DMS114 treated with DMSO at 0.1 percent for 48 hours (cell line): ENCODE measurements at regions not wholly inside any gene's neighbourhood (a gene's known extent, or its start where the extent isn't known, plus 50 kb on each side); places are given as distances from the start of the nearest gene placed in this dataset.
"Not testable (repeated sequence)": the region's sequence is repeated elsewhere in the genome, so short reads cannot be mapped to it uniquely, and the experiment has no call there.

ENCODE experiments used
- DNase-seq: peaks from one replicate; lab custom pipeline; 2025; ENCODE audit not compliant: unreplicated experiment; lab: John Stamatoyannopoulos, UW

DNA sequence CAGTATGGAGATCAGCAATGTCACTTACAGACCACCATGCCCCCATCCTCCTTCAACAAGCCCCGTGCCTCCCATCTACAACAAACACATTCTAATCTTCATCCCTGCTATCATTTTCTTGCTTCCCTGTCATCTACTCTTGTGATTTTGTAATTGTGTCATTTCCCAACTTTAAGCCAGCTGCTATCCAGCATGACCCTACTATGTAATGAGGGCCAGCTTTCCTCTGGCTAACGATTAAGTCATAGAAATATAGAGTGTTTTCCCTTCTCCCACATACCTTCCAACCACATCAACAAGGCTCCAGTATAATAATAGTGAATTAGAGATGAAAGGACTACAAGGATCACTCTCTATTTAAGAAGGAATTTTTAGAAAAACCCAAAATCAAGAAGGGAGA, 607.0 kb downstream of the TENT5A start:
- no peak for DNase-seq

DNA sequence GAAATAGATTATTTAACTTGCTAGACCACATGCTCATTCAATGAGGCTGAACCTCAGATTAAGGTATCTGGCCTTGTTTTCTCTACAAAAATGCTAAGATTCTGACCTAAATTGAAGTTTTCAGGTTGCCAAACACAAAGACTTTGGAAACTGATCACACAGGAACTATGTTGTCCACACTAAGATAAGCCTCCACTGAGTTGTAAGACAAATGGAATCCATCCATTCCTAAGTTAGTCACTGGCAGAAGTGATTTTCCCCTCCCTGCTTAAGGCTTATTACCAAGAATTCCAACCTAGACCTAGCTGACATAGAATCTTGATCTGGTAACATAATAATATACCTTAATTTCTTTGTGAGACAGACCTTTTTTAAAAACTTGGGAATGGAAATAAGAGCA, 608.1 kb downstream of the TENT5A start:
- DNase-seq: no peak

DNA sequence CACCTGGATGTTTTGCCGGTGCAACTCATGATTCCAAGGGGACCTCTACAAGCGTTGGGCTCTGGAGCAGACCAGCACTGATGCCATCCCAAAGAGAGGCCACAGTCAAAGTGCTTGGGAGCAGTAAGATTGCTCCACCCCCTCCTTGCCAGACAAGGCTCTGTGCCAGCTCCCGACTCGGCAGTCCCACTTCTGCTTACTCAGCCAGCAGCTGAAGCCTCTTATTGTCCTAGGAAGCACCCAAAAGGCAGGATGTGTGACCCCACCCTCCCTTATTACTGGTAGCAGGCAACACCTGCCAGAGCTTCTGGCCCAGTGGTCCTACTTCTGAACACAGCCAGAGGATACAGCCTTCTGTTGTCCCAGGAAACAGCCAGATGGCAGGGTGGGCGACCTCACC, 614.2 kb downstream of the TENT5A start:
- DNase-seq: no peak

DNA sequence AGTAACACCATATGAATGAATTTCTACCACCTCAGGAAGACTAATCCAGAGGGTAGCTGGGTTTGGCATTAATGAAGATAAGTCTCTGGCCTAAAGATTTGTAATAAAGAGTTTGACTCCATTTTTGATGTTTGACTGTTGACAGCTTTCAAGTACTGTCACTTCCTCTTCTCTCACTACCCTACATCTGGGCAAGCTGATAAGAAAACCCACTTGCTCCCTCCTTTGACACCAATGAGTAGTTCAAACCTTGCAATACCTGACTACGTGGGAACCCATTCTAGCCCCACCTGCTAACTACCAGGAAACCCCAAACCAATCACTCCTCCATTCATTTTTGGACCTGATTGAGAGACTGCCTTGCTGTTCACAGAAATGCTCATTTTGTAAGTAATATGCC, 621.5 kb downstream of the TENT5A start:
- no peak for DNase-seq

DNA sequence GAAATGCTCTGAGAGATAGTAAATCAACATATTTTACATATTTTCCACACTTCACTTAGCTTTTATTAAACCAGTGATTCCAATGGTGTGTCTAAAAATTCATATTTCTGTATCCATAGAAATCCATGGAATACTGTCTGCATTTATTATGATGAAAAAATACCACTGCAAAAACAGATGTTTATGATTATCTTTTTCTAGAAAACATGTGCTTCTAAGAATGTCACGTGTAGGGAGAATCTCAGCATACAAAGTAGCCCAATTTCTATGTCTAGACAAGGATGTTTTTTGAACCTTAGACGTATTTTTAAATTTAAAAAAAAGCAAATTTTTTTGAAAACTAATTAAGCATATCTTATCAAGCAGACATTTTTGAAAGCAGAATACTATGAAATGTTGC, 622.4 kb downstream of the TENT5A start:
- DNase-seq: no peak

DNA sequence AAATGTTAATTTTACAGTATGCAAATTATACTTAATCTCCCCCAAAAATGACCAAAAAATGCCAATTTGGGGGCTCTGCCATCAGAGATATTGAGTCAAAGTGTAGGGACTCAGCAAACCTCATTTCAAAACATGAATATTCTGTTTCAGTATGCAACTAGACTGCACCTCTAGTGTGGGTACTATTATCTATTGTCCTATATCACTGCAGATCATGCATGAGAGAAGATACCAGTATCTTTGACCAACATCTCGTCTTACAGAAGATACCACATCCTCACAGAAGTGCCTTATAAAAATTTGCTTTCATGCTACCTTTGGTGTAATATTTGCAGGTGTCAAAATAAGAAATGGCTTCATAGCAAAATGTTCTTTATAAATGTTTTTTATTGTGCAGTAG, 623.8 kb downstream of the TENT5A start:
- DNase-seq: no peak

DNA sequence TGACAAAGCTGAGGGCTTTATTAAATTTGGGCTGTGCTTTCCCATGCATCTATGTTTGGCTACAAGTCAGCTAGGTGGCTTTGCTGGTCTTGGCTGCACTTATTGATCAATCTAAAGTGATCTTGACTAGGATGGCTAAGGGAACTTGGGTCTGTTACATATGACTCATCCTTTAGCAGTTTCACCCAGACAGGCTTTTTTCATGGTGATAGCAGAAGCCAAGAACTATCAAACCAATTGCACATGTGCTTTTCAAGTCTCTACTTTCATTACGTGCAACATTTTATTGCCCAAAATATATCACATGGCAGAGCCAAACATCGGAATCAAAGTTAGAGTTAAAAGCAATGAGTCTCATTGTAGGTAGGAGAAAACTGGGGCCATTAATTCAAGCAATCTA, 626.3 kb downstream of the TENT5A start:
- no peak for DNase-seq

DNA sequence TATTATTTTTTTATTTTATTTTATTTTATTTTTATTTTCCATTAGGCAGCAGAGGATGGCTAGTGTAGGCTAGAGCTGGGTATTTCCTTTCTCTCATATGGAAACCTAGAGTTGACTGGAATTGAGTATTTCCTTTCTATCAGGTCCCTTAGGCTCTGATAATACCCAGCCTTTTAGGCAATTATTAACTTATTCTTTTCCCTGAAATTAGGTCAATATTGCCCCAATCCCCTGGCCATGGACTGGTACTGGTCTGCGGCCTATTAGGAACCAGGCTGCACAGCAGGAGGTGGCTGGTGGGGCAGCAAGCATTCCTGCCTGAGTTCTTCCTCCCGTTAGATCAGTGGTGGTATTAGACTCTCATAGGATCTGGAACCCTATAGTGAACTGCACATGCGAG, 632.2 kb downstream of the TENT5A start:
- no peak for DNase-seq

DNA sequence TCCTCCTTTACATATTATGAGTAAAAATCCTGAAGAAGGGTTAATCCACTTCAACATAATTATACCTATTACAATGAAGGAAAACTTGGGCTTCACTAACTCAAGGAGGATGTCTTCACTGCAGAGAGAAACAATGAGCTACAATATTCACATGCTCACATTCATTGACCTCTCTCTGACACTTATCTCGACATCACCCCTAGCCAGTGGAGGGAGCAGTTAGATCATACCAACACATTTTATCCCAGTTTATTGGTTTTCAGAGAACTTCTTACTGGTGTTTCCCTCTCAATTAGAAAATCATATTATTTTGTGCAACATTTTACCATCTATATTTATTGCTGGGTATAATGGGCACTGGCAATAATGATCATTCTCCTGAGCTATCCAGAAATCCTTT, 646.5 kb downstream of the TENT5A start:
- DNase-seq: no peak

DNA sequence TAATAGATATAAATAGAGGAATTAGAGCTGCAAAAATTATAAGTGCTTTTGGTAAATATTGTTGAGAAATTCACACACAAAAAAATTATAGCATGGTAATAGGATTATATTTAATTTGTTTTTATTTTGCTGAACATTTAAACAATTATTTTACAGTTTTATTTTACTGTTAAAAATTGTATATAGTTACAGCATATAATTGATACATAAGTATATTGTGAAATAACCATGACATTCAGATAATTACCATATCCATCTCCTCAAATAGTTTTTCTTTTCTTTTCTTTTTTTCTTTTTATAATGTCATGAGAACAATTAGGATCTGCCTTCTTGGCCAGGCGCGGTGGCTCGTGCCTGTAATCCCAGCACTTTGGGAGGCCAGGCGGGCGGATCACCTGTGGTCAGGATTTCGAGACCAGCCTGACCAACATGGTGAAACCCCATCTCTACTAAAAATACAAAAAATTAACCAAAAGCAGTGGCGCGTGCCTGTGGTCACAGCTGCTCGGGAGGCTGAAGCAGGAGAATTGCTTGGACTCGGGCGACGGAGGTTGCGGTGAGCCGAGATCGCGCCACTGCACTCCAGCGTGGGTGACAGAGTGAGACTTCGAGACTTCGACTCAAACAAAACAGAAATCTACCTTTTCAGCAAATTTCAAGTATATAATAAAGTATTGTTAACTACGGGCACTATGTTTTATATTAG, 654.2 kb downstream of the TENT5A start:
- DNase-seq: no peak

DNA sequence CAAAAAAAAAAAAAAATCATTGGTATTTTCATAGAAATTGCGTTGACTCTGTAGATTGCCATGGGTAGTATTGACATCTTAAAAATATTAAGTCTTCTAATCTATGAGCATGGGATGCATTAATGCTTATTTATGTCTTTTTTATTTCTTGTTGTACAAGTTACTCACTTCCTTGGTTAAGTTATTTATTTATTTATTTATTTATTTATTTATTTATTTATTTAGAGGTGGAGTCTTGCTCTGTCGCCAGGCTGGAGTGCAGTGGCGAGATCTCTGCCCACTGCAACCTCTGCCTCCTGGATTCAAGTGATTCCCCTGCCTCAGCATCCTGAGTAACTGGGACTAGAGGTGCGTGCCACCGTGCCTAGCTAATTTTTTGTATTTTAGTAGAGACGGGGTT, 656.0 kb downstream of the TENT5A start:
- not testable (repeated sequence) for DNase-seq

DNA sequence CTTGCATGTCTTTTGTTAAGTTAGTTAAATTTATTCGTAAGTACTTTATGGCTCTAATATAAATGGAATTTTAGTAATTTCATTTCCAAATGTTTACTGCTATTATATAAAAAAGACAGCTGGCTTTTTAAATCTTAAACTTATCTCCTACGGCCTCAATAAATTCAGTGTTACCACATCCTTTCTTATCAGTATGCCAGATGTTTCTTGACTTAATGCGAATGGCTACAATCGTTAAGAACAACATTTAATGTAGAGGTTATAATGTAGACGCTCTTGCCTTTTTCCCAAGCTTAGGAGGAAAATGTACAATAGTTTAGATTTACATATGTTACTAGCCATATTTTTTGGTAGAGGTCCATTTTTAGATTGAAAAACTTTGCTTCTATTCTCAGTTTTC, 659.4 kb downstream of the TENT5A start:
- no peak for DNase-seq

DNA sequence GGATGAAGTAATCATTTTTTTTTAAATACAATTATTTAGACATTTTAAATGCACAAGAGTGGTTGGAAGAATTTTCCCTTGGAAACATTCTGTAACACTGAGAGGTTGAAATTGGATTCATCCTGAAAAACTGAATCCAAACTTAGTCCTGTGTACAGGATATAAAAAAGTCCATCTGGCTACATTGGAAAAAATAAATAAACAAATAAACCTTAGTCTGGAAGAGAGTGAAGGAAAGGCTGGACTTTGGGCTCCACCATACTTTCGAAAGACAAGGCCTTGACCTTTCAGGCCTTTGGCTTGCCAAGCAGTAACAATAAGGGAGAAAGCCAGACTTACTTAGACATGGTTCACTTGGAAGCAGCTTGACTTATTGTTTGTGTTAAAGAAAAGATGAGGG, 664.3 kb downstream of the TENT5A start:
- DNase-seq: no peak

DNA sequence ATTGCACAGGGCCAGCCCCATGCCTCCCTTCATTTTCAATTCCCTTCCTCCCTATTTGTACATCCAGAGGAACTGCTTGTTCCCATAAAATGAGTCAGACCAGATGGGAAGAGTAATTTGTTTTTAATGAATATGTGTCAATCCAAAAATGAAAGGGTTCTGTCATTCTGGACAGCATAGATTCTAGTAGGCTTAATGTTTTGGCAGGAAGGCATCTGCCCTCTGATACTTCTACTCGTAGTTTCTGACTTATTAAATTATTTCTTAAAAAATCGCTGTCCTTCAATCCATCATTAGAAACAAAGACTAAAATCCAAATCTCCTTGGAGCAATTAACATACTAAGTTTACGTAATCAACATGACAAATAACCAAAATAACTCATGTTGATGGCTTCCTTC, 665.5 kb downstream of the TENT5A start:
- no peak for DNase-seq

DNA sequence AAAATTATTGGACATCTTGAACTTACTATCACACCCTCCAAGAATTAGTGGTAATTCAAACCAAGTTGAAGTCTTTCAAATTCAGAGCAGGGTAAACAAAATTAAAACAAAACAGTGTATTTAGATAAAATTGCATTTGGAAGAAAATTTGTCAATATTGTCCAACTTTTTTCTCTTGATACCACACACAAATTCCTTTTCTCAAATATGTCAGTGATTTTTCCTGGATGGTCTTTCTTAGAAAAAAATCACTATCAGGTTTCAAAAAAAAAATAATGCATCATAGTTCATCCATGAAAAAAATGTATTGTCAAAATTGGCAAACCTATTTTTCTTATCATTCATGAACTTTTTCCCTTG, 667.1 kb downstream of the TENT5A start:
- no peak for DNase-seq

DNA sequence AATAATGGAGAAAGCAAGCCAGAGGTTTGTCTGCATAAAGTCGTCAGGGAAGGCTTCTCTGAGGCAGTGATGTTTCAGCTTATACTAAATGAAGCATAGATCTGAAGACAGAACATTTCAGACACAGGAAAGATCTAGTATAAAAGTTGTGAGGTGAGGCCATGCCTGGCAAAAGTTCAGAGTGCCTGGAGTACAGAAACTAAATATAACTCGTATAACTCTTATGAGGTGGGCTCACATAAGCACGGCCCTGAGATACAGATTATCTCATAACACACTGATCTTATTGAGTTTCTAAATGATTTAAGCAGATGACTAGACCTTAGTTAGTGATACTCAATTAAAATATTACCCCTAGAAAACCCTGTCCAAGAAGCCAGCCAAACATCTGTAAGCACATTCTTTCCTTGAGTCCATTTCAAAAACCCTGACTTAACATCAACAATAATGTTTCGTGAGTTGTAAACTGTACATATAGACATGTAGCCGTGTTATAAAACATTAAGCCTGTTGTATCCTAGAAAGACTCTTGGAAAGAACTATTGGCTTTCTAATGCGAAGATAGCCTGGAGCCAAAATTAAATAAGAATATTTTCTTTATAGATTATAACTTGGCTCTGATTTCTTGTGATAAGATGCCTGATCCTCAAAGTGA, 667.6 kb downstream of the TENT5A start:
- no peak for DNase-seq

DNA sequence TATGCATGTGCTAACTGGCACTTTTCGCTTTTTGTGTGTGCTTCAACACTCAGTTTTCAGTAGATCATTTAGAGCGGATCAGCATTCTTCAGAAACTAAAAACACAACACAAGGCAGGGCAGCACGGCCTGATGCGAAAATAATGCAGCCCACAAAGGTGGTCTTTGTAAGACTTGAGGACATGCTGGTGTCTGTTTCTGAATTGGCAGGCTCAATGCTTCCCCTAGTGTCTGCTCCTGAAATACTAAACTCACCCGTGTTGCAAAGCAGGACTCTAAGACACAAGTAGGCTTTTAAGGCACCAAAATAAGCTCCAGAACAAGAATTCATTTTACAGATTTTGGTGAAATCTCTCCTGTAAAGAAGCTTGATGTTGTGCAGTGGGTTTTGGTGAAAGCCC, 676.5 kb downstream of the TENT5A start:
- DNase-seq: peak; percentile 6

DNA sequence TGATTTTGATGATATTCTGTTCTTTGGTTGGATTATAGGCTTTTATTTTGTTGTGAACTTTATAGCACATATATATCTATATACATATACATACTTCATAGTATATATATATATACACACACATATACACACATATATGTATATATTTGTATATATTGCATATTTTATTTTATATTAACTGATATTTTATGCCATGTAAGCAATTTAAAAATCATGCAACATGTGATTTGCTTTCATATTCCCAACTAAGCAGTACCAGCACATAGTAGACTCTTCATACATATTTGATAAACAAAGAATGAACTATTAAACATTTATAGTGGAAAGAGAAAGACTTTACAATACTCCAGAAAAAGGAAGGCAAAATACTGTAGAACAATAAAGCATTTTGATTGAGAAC, 679.2 kb downstream of the TENT5A start:
- no peak for DNase-seq

DNA sequence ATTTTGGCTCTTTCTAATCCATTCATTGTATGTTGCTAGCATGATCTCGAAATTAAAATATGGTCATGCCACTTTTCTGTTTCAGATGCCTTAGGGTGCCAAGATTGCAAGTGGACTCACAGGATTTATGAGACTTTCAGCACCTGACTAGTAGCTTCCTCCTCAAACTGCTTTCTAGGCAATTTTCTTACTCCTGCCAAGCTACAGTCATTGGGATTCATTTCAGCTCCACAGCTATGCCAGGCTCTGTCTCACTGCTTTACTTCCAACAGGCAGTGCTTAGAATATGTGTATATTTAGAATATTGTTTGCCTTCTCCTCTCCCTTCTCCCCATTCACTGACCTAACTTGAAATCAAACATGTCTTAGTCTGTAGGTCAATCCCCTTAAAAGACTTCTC, 681.4 kb downstream of the TENT5A start:
- no peak for DNase-seq

DNA sequence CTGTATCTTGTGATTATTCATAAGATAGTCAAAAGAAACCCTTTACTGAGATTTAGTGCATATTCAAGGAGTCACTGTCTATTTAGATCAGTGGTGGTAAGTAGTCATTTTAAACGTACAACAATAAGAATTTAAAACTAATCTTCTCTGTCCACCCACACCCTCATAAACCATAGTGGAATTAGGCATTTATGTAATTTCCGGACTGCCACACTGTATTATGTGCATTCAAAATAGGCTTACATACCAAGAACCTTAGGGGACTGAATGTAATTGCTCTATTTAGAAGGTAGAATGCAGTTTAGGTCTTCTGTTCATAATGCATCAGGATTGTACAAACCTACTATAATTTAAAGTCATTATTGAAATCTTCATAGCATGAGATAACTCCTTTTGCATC, 685.4 kb downstream of the TENT5A start:
- DNase-seq: no peak

DNA sequence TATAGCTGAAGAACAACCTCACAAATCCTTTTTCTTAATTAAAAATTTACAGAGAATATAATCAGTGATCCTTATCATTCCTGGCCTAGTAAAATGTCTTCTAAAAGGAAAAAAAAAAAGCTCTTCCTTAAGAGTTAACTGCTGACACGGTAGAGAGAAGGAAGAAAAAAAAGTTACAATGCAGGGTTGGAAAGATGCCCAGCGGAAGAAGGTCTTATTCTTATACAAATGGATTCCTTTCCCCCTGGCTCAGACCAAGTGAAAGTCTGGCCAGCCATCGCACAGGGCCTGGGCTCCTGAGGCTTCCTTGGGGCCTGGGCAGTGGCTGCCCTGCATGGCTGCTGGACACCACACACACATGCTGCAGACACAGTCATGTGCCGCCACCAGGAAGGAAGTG, 688.6 kb downstream of the TENT5A start:
- DNase-seq: no peak

DNA sequence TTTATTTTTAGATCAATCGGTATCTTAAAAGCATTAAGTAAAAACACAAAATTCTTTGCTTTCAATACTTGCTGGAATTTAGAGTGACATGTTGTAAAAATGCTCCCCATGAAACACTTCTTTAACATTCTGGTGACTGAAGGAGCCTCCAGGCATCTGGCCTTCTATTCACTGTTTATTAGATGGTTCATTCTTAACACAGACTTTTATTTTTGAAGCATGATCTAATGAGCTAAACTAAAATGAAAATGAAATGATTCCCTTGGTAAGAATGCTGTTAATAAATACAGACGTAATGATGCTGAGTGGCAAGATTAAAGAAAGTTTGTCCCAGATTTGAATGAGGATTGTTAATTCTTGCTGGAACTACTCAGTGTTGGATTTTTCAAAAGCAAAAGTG, 698.4 kb downstream of the TENT5A start:
- DNase-seq: no peak

DNA sequence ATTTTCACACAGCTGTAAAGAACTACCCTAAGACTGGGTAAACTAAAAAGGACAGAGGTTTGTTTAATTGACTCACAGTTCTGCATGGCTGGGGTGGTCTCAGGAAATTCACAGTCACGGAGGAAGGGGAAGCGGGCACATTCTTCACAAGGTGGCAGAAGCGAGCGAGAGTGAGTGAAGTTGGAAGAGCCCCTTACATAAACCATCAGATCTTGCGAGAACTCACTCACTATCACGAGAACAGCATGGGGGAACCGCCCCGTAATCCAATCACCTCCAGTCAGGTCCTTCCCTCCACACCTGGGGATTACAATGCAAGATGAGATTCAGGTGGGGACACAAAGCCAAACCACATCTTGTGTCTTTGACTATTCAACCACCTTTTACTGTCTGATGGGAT, 700.5 kb downstream of the TENT5A start:
- no peak for DNase-seq
